ENCODE measurements at regions not wholly inside any gene's neighbourhood (a gene's known extent, or its start where the extent isn't known, plus 50 kb on each side); places are given as distances from the start of the nearest gene placed in this dataset.
A peak's percentile ranks its signal among the peaks of the same experiment; 100 is the strongest.

DNA sequence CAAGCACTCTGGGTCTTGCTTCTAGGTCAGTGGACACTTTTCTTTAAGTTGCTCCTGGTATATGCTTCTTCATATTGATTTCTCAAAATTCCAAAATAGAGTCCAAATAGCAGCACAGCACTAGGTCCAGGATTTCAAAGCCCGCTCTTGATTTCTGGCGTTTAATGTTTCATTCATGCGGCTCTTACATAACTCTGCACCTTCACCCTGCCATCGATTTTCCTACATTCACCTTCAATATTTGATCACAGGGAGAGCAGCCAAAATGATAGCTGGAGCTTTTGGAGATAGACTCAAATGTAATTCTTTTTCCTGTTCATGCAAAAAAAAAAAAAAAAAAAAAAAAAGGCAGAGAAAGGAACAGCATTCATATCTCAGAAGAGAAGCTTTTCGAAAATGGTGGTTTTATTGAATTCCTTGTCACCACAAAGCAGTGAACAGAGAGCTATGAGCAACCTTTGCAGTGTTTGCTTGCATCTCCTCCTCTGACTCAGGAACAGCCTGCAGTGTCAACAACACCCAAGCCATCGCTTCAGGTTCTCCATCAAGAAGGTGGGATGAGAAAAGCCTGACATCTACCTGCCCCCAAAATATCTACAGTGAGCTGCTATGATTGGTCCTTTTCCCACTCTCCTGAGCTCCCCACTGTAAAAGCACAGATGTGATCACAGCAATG lies 97.8 kb downstream of the MED10 start:
- ChIA-PET CTCF (interaction anchor here (0.6 to 1.7 kb wide), 4 partner anchors 9 to 1808 kb away, joined by 3 to 4 read pairs (median 4); no protein-coding TSS in a partner anchor), POLR2A (interaction anchor here (0.6 to 0.7 kb wide), 3 partner anchors 9 to 353 kb away, joined by 3 to 5 read pairs (median 5); partner anchors contain the start of gene SRD5A1)
- H3K4me1 ChIP-seq (ENCODE audit: control insufficient read depth, insufficient read depth, low read length), result no peaks in the 10 kb centered on the region
- no peak overlapping the region for H3K27ac ChIP-seq (ENCODE audit: extremely low read depth, low read depth, low read length)
- no peak overlapping the region for H3K4me3 ChIP-seq (ENCODE audit: low read depth, low read length)
- TF ChIP-seq ZNF239 (tag by site-specific recombination; IDR thresholded peaks at IDR 0.05), result no peak
- H3K36me3 ChIP-seq (ENCODE audit: control insufficient read depth in 2 of 2, insufficient read depth in 1 of 2, low read length in 2 of 2), result no peaks in the 10 kb centered on the region
- H3K9me3 ChIP-seq (ENCODE audit: control insufficient read depth, insufficient read depth, low read depth, low read length), result no peaks in the 10 kb centered on the region; the same call in 1 of the 2 replicates

- no peak overlapping the region for H3K4me3 ChIP-seq (ENCODE audit: low read depth, low read length)
- H3K4me1 ChIP-seq (ENCODE audit: control insufficient read depth, insufficient read depth, low read length), result no peaks in the 10 kb centered on the region
- H3K9me3 ChIP-seq (ENCODE audit: control insufficient read depth, insufficient read depth, low read depth, low read length), result no peaks in the 10 kb centered on the region
- H3K27ac ChIP-seq (ENCODE audit: extremely low read depth, low read depth, low read length), result no peak overlapping the region
- H3K36me3 ChIP-seq (ENCODE audit: control insufficient read depth in 2 of 2, insufficient read depth in 1 of 2, low read length in 2 of 2), result no peaks in the 10 kb centered on the region
- POLR2A ChIA-PET, result no interaction called here
- TF ChIP-seq TCF7L2 (IDR thresholded peaks at IDR 0.05; ENCODE audit: borderline replicate concordance, low read depth, low read length) (no peak), PBX3 (CRISPR knock-in tag; IDR thresholded peaks at IDR 0.05) (no peak)
- TF ChIP-seq, protein P1, sequence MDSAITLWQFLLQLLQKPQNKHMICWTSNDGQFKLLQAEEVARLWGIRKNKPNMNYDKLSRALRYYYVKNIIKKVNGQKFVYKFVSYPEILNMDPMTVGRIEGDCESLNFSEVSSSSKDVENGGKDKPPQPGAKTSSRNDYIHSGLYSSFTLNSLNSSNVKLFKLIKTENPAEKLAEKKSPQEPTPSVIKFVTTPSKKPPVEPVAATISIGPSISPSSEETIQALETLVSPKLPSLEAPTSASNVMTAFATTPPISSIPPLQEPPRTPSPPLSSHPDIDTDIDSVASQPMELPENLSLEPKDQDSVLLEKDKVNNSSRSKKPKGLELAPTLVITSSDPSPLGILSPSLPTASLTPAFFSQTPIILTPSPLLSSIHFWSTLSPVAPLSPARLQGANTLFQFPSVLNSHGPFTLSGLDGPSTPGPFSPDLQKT (IDR thresholded peaks at IDR 0.05; ENCODE audit: borderline replicate concordance, low read depth, low read length), result no peak
- CTCF ChIA-PET, result no interaction called here
Measured at GRCh38 chr5:6279607-6280006, 98.7 kb downstream of the MED10 start.

- CTCF ChIA-PET, result no interaction called here
- Histone ChIP-seq H3K9me3 (ENCODE audit: control insufficient read depth, insufficient read depth, low read depth, low read length) (no peaks in the 10 kb centered on the region; the same call in 1 of the 2 replicates), H3K27ac (ENCODE audit: extremely low read depth, low read depth, low read length) (no peak overlapping the region), H3K36me3 (ENCODE audit: control insufficient read depth in 2 of 2, insufficient read depth in 1 of 2, low read length in 2 of 2) (no peaks in the 10 kb centered on the region), H3K4me3 (ENCODE audit: low read depth, low read length) (no peak overlapping the region), H3K4me1 (ENCODE audit: control insufficient read depth, insufficient read depth, low read length) (no peaks in the 10 kb centered on the region)
- peak; percentile 65 for TF ChIP-seq EGR2 (tag by site-specific recombination; IDR thresholded peaks at IDR 0.05; ENCODE audit: low read depth)
- TF ChIP-seq, protein P2, sequence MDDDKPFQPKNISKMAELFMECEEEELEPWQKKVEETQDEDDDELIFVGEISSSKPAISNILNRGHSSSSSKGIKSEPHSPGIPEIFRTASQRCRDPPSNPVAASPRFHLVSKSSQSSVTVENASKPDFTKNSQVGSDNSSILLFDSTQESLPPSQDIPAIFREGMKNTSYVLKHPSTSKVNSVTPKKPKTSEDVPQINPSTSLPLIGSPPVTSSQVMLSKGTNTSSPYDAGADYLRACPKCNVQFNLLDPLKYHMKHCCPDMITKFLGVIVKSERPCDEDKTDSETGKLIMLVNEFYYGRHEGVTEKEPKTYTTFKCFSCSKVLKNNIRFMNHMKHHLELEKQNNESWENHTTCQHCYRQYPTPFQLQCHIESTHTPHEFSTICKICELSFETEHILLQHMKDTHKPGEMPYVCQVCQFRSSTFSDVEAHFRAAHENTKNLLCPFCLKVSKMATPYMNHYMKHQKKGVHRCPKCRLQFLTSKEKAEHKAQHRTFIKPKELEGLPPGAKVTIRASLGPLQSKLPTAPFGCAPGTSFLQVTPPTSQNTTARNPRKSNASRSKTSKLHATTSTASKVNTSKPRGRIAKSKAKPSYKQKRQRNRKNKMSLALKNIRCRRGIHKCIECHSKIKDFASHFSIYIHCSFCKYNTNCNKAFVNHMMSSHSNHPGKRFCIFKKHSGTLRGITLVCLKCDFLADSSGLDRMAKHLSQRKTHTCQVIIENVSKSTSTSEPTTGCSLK (tag by site-specific recombination; IDR thresholded peaks at IDR 0.05), result no peak
- TF ChIP-seq TCF7L2 (IDR thresholded peaks at IDR 0.05; ENCODE audit: borderline replicate concordance, low read depth, low read length), result no peak
- no peak for TF ChIP-seq KLF7 (tag by site-specific recombination; IDR thresholded peaks at IDR 0.05; ENCODE audit: borderline replicate concordance)
- no peak for TF ChIP-seq ZNF792 (tag by site-specific recombination; IDR thresholded peaks at IDR 0.05)
- no peak for TF ChIP-seq ZXDB (tag by site-specific recombination; IDR thresholded peaks at IDR 0.05)
- POLR2A ChIA-PET, result no interaction called here
Measured at GRCh38 chr5:6274846-6275543, 103.4 kb downstream of the MED10 start.

GRCh38 chr5:6273749-6274148 lies 104.6 kb downstream of the MED10 start:
- Histone ChIP-seq H3K4me1 (ENCODE audit: control insufficient read depth, insufficient read depth, low read length) (no peaks in the 10 kb centered on the region), H3K27ac (ENCODE audit: extremely low read depth, low read depth, low read length) (no peak overlapping the region), H3K36me3 (ENCODE audit: control insufficient read depth in 2 of 2, insufficient read depth in 1 of 2, low read length in 2 of 2) (no peaks in the 10 kb centered on the region), H3K4me3 (ENCODE audit: low read depth, low read length) (no peak overlapping the region), H3K9me3 (ENCODE audit: control insufficient read depth, insufficient read depth, low read depth, low read length) (no peaks in the 10 kb centered on the region; the same call in 1 of the 2 replicates)
- ChIA-PET CTCF (no interaction called here), POLR2A (no interaction called here)
- no peak for TF ChIP-seq ZNF776 (tag by site-specific recombination; IDR thresholded peaks at IDR 0.05; ENCODE audit: borderline replicate concordance)
- no peak for TF ChIP-seq BCL11A (tag by site-specific recombination; IDR thresholded peaks at IDR 0.05; ENCODE audit: low read depth)
- no peak for TF ChIP-seq ZNF214 (tag by site-specific recombination; IDR thresholded peaks at IDR 0.05; ENCODE audit: borderline replicate concordance)
- no peak for TF ChIP-seq ZNF623 (tag by site-specific recombination; IDR thresholded peaks at IDR 0.05)
- no peak for TF ChIP-seq ZNF704 (tag by site-specific recombination; IDR thresholded peaks at IDR 0.05)
- TF ChIP-seq ZBTB17 (tag by site-specific recombination; IDR thresholded peaks at IDR 0.05), result no peak
- no peak for TF ChIP-seq SCRT1 (tag by site-specific recombination; IDR thresholded peaks at IDR 0.05; ENCODE audit: borderline replicate concordance)
- no peak for TF ChIP-seq ZNF24 (tag by site-specific recombination; IDR thresholded peaks at IDR 0.05)
- TF ChIP-seq, protein P3, sequence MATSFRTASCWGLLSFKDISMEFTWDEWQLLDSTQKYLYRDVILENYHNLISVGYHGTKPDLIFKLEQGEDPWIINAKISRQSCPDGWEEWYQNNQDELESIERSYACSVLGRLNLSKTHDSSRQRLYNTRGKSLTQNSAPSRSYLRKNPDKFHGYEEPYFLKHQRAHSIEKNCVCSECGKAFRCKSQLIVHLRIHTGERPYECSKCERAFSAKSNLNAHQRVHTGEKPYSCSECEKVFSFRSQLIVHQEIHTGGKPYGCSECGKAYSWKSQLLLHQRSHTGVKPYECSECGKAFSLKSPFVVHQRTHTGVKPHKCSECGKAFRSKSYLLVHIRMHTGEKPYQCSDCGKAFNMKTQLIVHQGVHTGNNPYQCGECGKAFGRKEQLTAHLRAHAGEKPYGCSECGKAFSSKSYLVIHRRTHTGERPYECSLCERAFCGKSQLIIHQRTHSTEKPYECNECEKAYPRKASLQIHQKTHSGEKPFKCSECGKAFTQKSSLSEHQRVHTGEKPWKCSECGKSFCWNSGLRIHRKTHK (tag by site-specific recombination; IDR thresholded peaks at IDR 0.05), result no peak
- no peak for TF ChIP-seq ZNF211 (tag by site-specific recombination; IDR thresholded peaks at IDR 0.05; ENCODE audit: low read depth)
